Liver (tissue), 3 donors: ENCODE measurements at regions not wholly inside any gene's neighbourhood (a gene's known extent, or its start where the extent isn't known, plus 50 kb on each side); places are given as distances from the start of the nearest gene placed in this dataset.

Experiments used
- ATF3 ChIP-seq: IDR thresholded peaks from 2 replicates; pipeline ENCODE4 v1.6.1; 2016; ENCODE audit warnings: antibody characterized with exemption
- CTCF ChIP-seq: fragments of 150-350 bp; IDR thresholded peaks from 2 replicates; pipeline ENCODE4 v1.5.1; 2017; ENCODE audit warnings: improper control_type of control experiment, low read depth, low read length; ENCODE audit not compliant: missing input control
- FOXA1 ChIP-seq: IDR thresholded peaks from 2 replicates; pipeline ENCODE4 v1.6.1; 2016; ENCODE audit warnings: antibody characterized with exemption
- GABPA ChIP-seq, 2 donors: IDR thresholded peaks in 1 of 2; conservative IDR thresholded peaks in 1 of 2; 2 replicates each; pipeline ENCODE4 v1.6.1; 2016; ENCODE audit warnings: antibody characterized with exemption in 2 of 2, mild to moderate bottlenecking in 1 of 2, moderate library complexity in 1 of 2
- MAX ChIP-seq: IDR thresholded peaks from 2 replicates; pipeline ENCODE4 v1.6.1; 2016; ENCODE audit warnings: antibody characterized with exemption
- RAD21 ChIP-seq, 2 donors: IDR thresholded peaks; 2 replicates each; pipeline ENCODE4 v1.6.1; 2016; ENCODE audit warnings: antibody characterized with exemption in 2 of 2, mild to moderate bottlenecking in 2 of 2
- REST ChIP-seq: IDR thresholded peaks from 2 replicates; pipeline ENCODE4 v1.6.1; 2016; ENCODE audit warnings: antibody characterized with exemption, mild to moderate bottlenecking
- TAF1 ChIP-seq: conservative IDR thresholded peaks from 2 replicates; pipeline ENCODE4 v1.6.1; 2016; ENCODE audit warnings: antibody characterized with exemption, mild to moderate bottlenecking
- donor health status: healthy.
- donor health status: healthy.

GRCh38 chr3:20808864-20809263 is 622.9 kb upstream of the SGO1 start:
- no peak for TF ChIP-seq MAX
- no peak for TF ChIP-seq REST
- TF ChIP-seq CTCF = no peak
- TF ChIP-seq FOXA1 = no peak
- TF ChIP-seq RAD21 (IDR thresholded peaks at IDR 0.05) = no peak
- no peak for TF ChIP-seq GABPA (IDR thresholded peaks at IDR 0.05 in 1 of 2, conservative IDR thresholded peaks at IDR 0.05 in 1 of 2)
- TF ChIP-seq ATF3 = no peak
- no peak for TF ChIP-seq TAF1
